NB4 (cell line): ENCODE measurements at regions not wholly inside any gene's neighbourhood (a gene's known extent, or its start where the extent isn't known, plus 50 kb on each side); places are given as distances from the start of the nearest gene placed in this dataset.

Source experiments
- POLR2A ChIP-seq: IDR thresholded peaks from 2 replicates; pipeline ENCODE4 v1.6.1; 2011; ENCODE audit warnings: mild to moderate bottlenecking; ENCODE audit not compliant: insufficient read length; ENCODE audit errors: extremely low read depth
- TF ChIP-seq, protein P1 (sequence below): IDR thresholded peaks from one replicate; pipeline ENCODE4 v1.5.1; 2012; ENCODE audit warnings: low read depth, low read length
- TF ChIP-seq, protein P2 (sequence below): IDR thresholded peaks from 2 replicates; pipeline ENCODE4 v1.6.1; 2011; ENCODE audit warnings: low read depth, low read length

DNA sequence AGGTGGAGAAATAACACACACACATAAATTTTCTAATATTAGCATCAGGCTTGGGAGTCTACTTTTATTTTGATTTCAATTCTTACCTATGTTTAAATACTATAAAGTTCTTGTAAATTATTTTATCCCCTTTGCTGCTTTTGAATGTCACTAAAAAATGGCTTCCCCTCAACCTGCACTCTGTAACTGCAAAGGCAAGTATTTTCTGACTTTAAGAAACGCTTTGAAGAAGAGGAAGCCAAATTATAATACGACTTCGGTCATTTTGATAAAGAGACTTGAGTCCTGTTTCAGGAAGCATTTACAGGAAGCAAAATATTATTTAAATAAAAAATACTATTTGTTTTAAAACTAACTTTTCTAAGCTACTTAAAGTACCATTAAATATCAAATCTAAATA lies 627.7 kb upstream of the AGTR1 start:
- TF ChIP-seq, protein P1, sequence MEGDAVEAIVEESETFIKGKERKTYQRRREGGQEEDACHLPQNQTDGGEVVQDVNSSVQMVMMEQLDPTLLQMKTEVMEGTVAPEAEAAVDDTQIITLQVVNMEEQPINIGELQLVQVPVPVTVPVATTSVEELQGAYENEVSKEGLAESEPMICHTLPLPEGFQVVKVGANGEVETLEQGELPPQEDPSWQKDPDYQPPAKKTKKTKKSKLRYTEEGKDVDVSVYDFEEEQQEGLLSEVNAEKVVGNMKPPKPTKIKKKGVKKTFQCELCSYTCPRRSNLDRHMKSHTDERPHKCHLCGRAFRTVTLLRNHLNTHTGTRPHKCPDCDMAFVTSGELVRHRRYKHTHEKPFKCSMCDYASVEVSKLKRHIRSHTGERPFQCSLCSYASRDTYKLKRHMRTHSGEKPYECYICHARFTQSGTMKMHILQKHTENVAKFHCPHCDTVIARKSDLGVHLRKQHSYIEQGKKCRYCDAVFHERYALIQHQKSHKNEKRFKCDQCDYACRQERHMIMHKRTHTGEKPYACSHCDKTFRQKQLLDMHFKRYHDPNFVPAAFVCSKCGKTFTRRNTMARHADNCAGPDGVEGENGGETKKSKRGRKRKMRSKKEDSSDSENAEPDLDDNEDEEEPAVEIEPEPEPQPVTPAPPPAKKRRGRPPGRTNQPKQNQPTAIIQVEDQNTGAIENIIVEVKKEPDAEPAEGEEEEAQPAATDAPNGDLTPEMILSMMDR, result no peak
- TF ChIP-seq, protein P2, sequence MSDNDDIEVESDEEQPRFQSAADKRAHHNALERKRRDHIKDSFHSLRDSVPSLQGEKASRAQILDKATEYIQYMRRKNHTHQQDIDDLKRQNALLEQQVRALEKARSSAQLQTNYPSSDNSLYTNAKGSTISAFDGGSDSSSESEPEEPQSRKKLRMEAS, result no peak
- TF ChIP-seq POLR2A, result no peak
